ENCODE measurements at regions not wholly inside any gene's neighbourhood (a gene's known extent, or its start where the extent isn't known, plus 50 kb on each side); places are given as distances from the start of the nearest gene placed in this dataset.

- Histone ChIP-seq H3K27ac (ENCODE audit: low read depth, low read length) (no peak overlapping the region), H3K36me3 (ENCODE audit: control insufficient read depth, insufficient read depth, low read length) (no peaks in the 10 kb centered on the region), H3K4me1 (ENCODE audit: control insufficient read depth, insufficient read depth, low read length) (no peaks in the 10 kb centered on the region), H3K4me3 (ENCODE audit: low read depth, low read length) (no peak overlapping the region), H3K27me3 (ENCODE audit: control insufficient read depth, insufficient read depth, low read length) (no peaks in the 10 kb centered on the region), H3K9me3 (ENCODE audit: control insufficient read depth, insufficient read depth, low read length) (no peaks in the 10 kb centered on the region)
- WGBS (ENCODE audit: insufficient coverage): 91% methylated on average over 2 of the region's 3 CpGs
- no peak for DNase-seq (ENCODE audit: low read depth in 4 of 6, low spot score in 6 of 6)
These were observed 82.9 kb upstream of the TRIO start for GRCh38 chr5:14060218-14060617.

- H3K4me3 ChIP-seq (ENCODE audit: low read depth, low read length): no peak overlapping the region
- 100% methylated on average over 2 of the region's 2 CpGs for WGBS (ENCODE audit: insufficient coverage)
- no peaks in the 10 kb centered on the region for H3K9me3 ChIP-seq (ENCODE audit: control insufficient read depth, insufficient read depth, low read length)
- H3K27me3 ChIP-seq (ENCODE audit: control insufficient read depth, insufficient read depth, low read length): no peaks in the 10 kb centered on the region
- no peak overlapping the region for H3K27ac ChIP-seq (ENCODE audit: low read depth, low read length)
- no peak for DNase-seq (ENCODE audit: low read depth in 4 of 6, low spot score in 6 of 6)
- no peaks in the 10 kb centered on the region for H3K36me3 ChIP-seq (ENCODE audit: control insufficient read depth, insufficient read depth, low read length)
- no peaks in the 10 kb centered on the region for H3K4me1 ChIP-seq (ENCODE audit: control insufficient read depth, insufficient read depth, low read length)
These were observed 83.3 kb upstream of the TRIO start for GRCh38 chr5:14059810-14060209.

- Histone ChIP-seq H3K27ac (ENCODE audit: low read depth, low read length) (no peak overlapping the region), H3K9me3 (ENCODE audit: control insufficient read depth, insufficient read depth, low read length) (no peaks in the 10 kb centered on the region), H3K36me3 (ENCODE audit: control insufficient read depth, insufficient read depth, low read length) (no peaks in the 10 kb centered on the region), H3K27me3 (ENCODE audit: control insufficient read depth, insufficient read depth, low read length) (no peaks in the 10 kb centered on the region), H3K4me3 (ENCODE audit: low read depth, low read length) (no peak overlapping the region), H3K4me1 (ENCODE audit: control insufficient read depth, insufficient read depth, low read length) (no peaks in the 10 kb centered on the region)
- no peak for DNase-seq (ENCODE audit: low read depth in 4 of 6, low spot score in 6 of 6)
- WGBS (ENCODE audit: insufficient coverage): 80% methylated on average over 3 of the region's 7 CpGs
These were observed 85.9 kb upstream of the TRIO start for GRCh38 chr5:14057289-14057688.

GRCh38 chr5:14056039-14056438 is 87.1 kb upstream of the TRIO start:
- no peaks in the 10 kb centered on the region for H3K4me1 ChIP-seq (ENCODE audit: control insufficient read depth, insufficient read depth, low read length)
- 100% methylated on average over 2 of the region's 4 CpGs for WGBS (ENCODE audit: insufficient coverage)
- no peak overlapping the region for H3K27ac ChIP-seq (ENCODE audit: low read depth, low read length)
- no peaks in the 10 kb centered on the region for H3K36me3 ChIP-seq (ENCODE audit: control insufficient read depth, insufficient read depth, low read length)
- DNase-seq (ENCODE audit: low read depth in 4 of 6, low spot score in 6 of 6): no peak
- no peaks in the 10 kb centered on the region for H3K27me3 ChIP-seq (ENCODE audit: control insufficient read depth, insufficient read depth, low read length)
- H3K4me3 ChIP-seq (ENCODE audit: low read depth, low read length): no peak overlapping the region
- no peaks in the 10 kb centered on the region for H3K9me3 ChIP-seq (ENCODE audit: control insufficient read depth, insufficient read depth, low read length)

- H3K4me3 ChIP-seq (ENCODE audit: low read depth, low read length): no peak overlapping the region
- H3K27ac ChIP-seq (ENCODE audit: low read depth, low read length): no peak overlapping the region
- H3K27me3 ChIP-seq (ENCODE audit: control insufficient read depth, insufficient read depth, low read length): no peaks in the 10 kb centered on the region
- no peaks in the 10 kb centered on the region for H3K9me3 ChIP-seq (ENCODE audit: control insufficient read depth, insufficient read depth, low read length)
- H3K4me1 ChIP-seq (ENCODE audit: control insufficient read depth, insufficient read depth, low read length): no peaks in the 10 kb centered on the region
- DNase-seq (ENCODE audit: low read depth in 4 of 6, low spot score in 6 of 6): no peak
- no peaks in the 10 kb centered on the region for H3K36me3 ChIP-seq (ENCODE audit: control insufficient read depth, insufficient read depth, low read length)
- 97% methylated on average over 3 of the region's 9 CpGs for WGBS (ENCODE audit: insufficient coverage)
These were observed 87.9 kb upstream of the TRIO start for GRCh38 chr5:14054965-14055963.

- no peaks in the 10 kb centered on the region for H3K4me1 ChIP-seq (ENCODE audit: control insufficient read depth, insufficient read depth, low read length)
- WGBS (ENCODE audit: insufficient coverage): no CpG with 5 or more reads among the region's 9 CpGs
- no peaks in the 10 kb centered on the region for H3K9me3 ChIP-seq (ENCODE audit: control insufficient read depth, insufficient read depth, low read length)
- DNase-seq (ENCODE audit: low read depth in 4 of 6, low spot score in 6 of 6): no peak
- no peaks in the 10 kb centered on the region for H3K27me3 ChIP-seq (ENCODE audit: control insufficient read depth, insufficient read depth, low read length)
- no peak overlapping the region for H3K27ac ChIP-seq (ENCODE audit: low read depth, low read length)
- H3K36me3 ChIP-seq (ENCODE audit: control insufficient read depth, insufficient read depth, low read length): no peaks in the 10 kb centered on the region
- no peak overlapping the region for H3K4me3 ChIP-seq (ENCODE audit: low read depth, low read length)
These were observed 88.9 kb upstream of the TRIO start for GRCh38 chr5:14054111-14054854.

GRCh38 chr5:14050821-14051220 is 92.3 kb upstream of the TRIO start:
- no peak overlapping the region for H3K4me3 ChIP-seq (ENCODE audit: low read depth, low read length)
- H3K4me1 ChIP-seq (ENCODE audit: control insufficient read depth, insufficient read depth, low read length): no peaks in the 10 kb centered on the region
- H3K27me3 ChIP-seq (ENCODE audit: control insufficient read depth, insufficient read depth, low read length): no peaks in the 10 kb centered on the region
- no CpG with 5 or more reads among the region's 4 CpGs for WGBS (ENCODE audit: insufficient coverage)
- H3K27ac ChIP-seq (ENCODE audit: low read depth, low read length): no peak overlapping the region
- DNase-seq (ENCODE audit: low read depth in 4 of 6, low spot score in 6 of 6): no peak
- H3K36me3 ChIP-seq (ENCODE audit: control insufficient read depth, insufficient read depth, low read length): no peaks in the 10 kb centered on the region
- no peaks in the 10 kb centered on the region for H3K9me3 ChIP-seq (ENCODE audit: control insufficient read depth, insufficient read depth, low read length)

GRCh38 chr5:14048434-14048833 is 94.7 kb upstream of the TRIO start:
- no peaks in the 10 kb centered on the region for H3K36me3 ChIP-seq (ENCODE audit: control insufficient read depth, insufficient read depth, low read length)
- no peak for DNase-seq (ENCODE audit: low read depth in 4 of 6, low spot score in 6 of 6)
- no peak overlapping the region for H3K4me3 ChIP-seq (ENCODE audit: low read depth, low read length)
- no peaks in the 10 kb centered on the region for H3K9me3 ChIP-seq (ENCODE audit: control insufficient read depth, insufficient read depth, low read length)
- no peaks in the 10 kb centered on the region for H3K27me3 ChIP-seq (ENCODE audit: control insufficient read depth, insufficient read depth, low read length)
- no peak overlapping the region for H3K27ac ChIP-seq (ENCODE audit: low read depth, low read length)
- H3K4me1 ChIP-seq (ENCODE audit: control insufficient read depth, insufficient read depth, low read length): no peaks in the 10 kb centered on the region

GRCh38 chr5:14041528-14042192 is 97.2 kb upstream of the DNAH5 start:
- Histone ChIP-seq H3K9me3 (ENCODE audit: control insufficient read depth, insufficient read depth, low read length) (no peaks in the 10 kb centered on the region), H3K4me3 (ENCODE audit: low read depth, low read length) (no peak overlapping the region), H3K4me1 (ENCODE audit: control insufficient read depth, insufficient read depth, low read length) (no peaks in the 10 kb centered on the region), H3K27me3 (ENCODE audit: control insufficient read depth, insufficient read depth, low read length) (no peaks in the 10 kb centered on the region), H3K27ac (ENCODE audit: low read depth, low read length) (no peak overlapping the region), H3K36me3 (ENCODE audit: control insufficient read depth, insufficient read depth, low read length) (no peaks in the 10 kb centered on the region)
- no peak for DNase-seq (ENCODE audit: low read depth in 4 of 6, low spot score in 6 of 6)
- 83% methylated on average over 6 of the region's 11 CpGs for WGBS (ENCODE audit: insufficient coverage)

Measured in spinal cord (tissue), 9 donors.